Smooth muscle cell (in vitro differentiated cells): ENCODE measurements at regions not wholly inside any gene's neighbourhood (a gene's known extent, or its start where the extent isn't known, plus 50 kb on each side); places are given as distances from the start of the nearest gene placed in this dataset.
A peak's percentile ranks its signal among the peaks of the same experiment; 100 is the strongest.

Source experiments
- DNase-seq: peaks from one replicate; lab custom pipeline; 2025; ENCODE audit not compliant: unreplicated experiment; lab: John Stamatoyannopoulos, UW
- H2AFZ ChIP-seq: fragments of 200-600 bp; sonication (generic); 2 replicates; pipeline ENCODE4 v1.6.0; 2016; ENCODE audit warnings: antibody characterized with exemption, low read depth, mild to moderate bottlenecking
- H3F3A ChIP-seq: fragments of 200-600 bp; sonication (generic); 2 replicates; pipeline ENCODE4 v1.6.0; 2017; ENCODE audit warnings: antibody characterized with exemption, low read depth
- H3K27ac ChIP-seq: fragments of 200-600 bp; sonication (generic); 2 replicates; pipeline ENCODE4 v1.5.1; 2016; ENCODE audit warnings: low read depth, mild to moderate bottlenecking
- H3K27me3 ChIP-seq: fragments of 200-600 bp; sonication (generic); 2 replicates; pipeline ENCODE4 v1.6.1; 2016; ENCODE audit warnings: low read depth, mild to moderate bottlenecking
- H3K36me3 ChIP-seq: fragments of 200-600 bp; sonication (generic); 2 replicates; pipeline ENCODE4 v1.5.1; 2016; ENCODE audit warnings: low read depth
- H3K4me1 ChIP-seq: fragments of 200-600 bp; sonication (generic); 2 replicates; pipeline ENCODE4 v1.5.1; 2016; ENCODE audit warnings: low read depth
- H3K4me2 ChIP-seq: fragments of 200-600 bp; sonication (generic); 2 replicates; pipeline ENCODE4 v1.6.0; 2016; ENCODE audit warnings: mild to moderate bottlenecking
- H3K4me3 ChIP-seq: fragments of 200-600 bp; sonication (generic); 2 replicates; pipeline ENCODE4 v1.5.1; 2016; ENCODE audit warnings: mild to moderate bottlenecking
- H3K79me2 ChIP-seq: fragments of 200-600 bp; sonication (generic); 2 replicates; pipeline ENCODE4 v1.6.0; 2016; ENCODE audit warnings: low read depth, mild to moderate bottlenecking
- H3K9ac ChIP-seq: fragments of 200-600 bp; sonication (generic); 2 replicates; pipeline ENCODE4 v1.6.0; 2016; ENCODE audit warnings: low read depth
- H3K9me3 ChIP-seq: fragments of 200-600 bp; sonication (generic); replicated peaks from 2 replicates; pipeline ENCODE4 v1.5.1; 2016; ENCODE audit warnings: low read depth
- H4K20me1 ChIP-seq: fragments of 200-600 bp; sonication (generic); 2 replicates; pipeline ENCODE4 v1.6.0; 2016; ENCODE audit warnings: low read depth
- CTCF ChIP-seq: fragments of 200-600 bp; sonication (generic); IDR thresholded peaks from 2 replicates; pipeline ENCODE4 v1.5.1; 2017; ENCODE audit warnings: borderline replicate concordance, mild to moderate bottlenecking, antibody characterized with exemption; ENCODE audit not compliant: insufficient read depth, poor library complexity, severe bottlenecking
- WGBS: methylation state at CpG from one replicate; pipeline ENCODE4 v1.1.7; 2016; ENCODE audit warnings: low lambda C conversion rate; 5-methylcytosine and 5-hydroxymethylcytosine counted together

DNA sequence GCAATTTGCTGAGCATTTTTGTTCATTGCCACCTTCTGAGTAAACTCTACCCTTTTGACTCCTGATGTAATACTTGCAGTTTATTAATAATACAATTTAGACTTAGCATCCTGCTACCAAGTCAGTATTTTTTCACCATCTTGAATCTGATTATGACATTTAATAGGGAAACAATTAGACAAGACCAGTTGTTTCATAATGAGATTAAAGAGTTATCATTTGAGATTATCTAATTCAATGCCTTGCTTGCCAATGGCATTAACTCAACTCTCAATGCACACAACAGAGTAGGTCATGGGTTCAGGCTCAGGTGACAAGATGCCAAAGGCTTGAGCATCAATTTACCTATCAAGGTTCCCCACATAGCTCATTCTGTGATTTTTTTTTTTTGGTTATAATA is 488.4 kb downstream of the DISC1 start:
- no peak overlapping the region for H3K4me2 ChIP-seq
- no peak overlapping the region for H2AFZ ChIP-seq
- H3F3A ChIP-seq, result peaks cover 8% of the 10 kb centered on the region
- H3K79me2 ChIP-seq, result no peaks in the 10 kb centered on the region
- H3K9ac ChIP-seq, result no peak overlapping the region
- H3K27me3 ChIP-seq, result peaks cover 6% of the 10 kb centered on the region
- H3K4me1 ChIP-seq, result peaks cover 21% of the 10 kb centered on the region
- no peak overlapping the region for H3K4me3 ChIP-seq
- H3K9me3 ChIP-seq, result no peaks in the 10 kb centered on the region
- H3K27ac ChIP-seq, result no peak overlapping the region
- H3K36me3 ChIP-seq, result no peaks in the 10 kb centered on the region
- no peak for DNase-seq
- no peaks in the 10 kb centered on the region for H4K20me1 ChIP-seq
- no peak for TF ChIP-seq CTCF

GRCh38 chr1:232112076-232112475 is 485.5 kb downstream of the DISC1 start:
- no peaks in the 10 kb centered on the region for H3K36me3 ChIP-seq
- H3K9me3 ChIP-seq, result no peaks in the 10 kb centered on the region
- peaks cover 8% of the 10 kb centered on the region for H3F3A ChIP-seq
- H3K27me3 ChIP-seq, result no peaks in the 10 kb centered on the region
- H2AFZ ChIP-seq, result no peak overlapping the region
- H3K9ac ChIP-seq, result no peak overlapping the region
- no peak for DNase-seq
- TF ChIP-seq CTCF, result no peak
- peaks cover 37% of the 10 kb centered on the region for H3K4me1 ChIP-seq
- H3K4me3 ChIP-seq, result no peak overlapping the region
- H4K20me1 ChIP-seq, result no peaks in the 10 kb centered on the region
- peak overlapping the region; percentile 49 for H3K27ac ChIP-seq
- peak overlapping the region; percentile 30 for H3K4me2 ChIP-seq
- no peaks in the 10 kb centered on the region for H3K79me2 ChIP-seq

DNA sequence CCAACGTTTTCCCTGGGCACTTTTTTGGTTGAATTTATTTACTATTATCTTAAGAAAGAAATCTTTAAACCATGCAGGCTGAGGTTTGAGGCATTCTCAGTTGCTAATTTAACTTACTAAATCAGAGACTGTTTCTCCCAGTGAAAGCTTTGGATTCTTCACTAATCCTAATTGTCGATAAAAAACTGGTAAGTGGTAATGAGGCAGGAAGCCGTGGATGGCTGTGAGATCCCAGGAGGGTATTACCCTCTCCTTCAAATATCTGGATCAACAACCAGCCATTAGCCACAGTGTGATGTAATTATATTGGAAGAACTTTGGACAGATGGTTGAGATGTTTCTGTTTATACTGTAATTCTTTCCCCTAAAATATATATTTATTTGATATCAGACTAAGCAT is 485.0 kb downstream of the DISC1 start:
- Histone ChIP-seq H3K36me3 (no peaks in the 10 kb centered on the region), H3K9ac (no peak overlapping the region), H3K79me2 (no peaks in the 10 kb centered on the region), H3K9me3 (no peaks in the 10 kb centered on the region), H2AFZ (no peak overlapping the region), H3F3A (peaks cover 8% of the 10 kb centered on the region), H3K4me3 (no peak overlapping the region), H3K27me3 (no peaks in the 10 kb centered on the region), H3K4me2 (peak overlapping the region; percentile 30), H3K27ac (peak overlapping the region; percentile 49), H3K4me1 (peaks cover 37% of the 10 kb centered on the region), H4K20me1 (no peaks in the 10 kb centered on the region)
- WGBS, result 6% methylated on average over 3 of the region's 3 CpGs
- DNase-seq, result no peak
- no peak for TF ChIP-seq CTCF

DNA sequence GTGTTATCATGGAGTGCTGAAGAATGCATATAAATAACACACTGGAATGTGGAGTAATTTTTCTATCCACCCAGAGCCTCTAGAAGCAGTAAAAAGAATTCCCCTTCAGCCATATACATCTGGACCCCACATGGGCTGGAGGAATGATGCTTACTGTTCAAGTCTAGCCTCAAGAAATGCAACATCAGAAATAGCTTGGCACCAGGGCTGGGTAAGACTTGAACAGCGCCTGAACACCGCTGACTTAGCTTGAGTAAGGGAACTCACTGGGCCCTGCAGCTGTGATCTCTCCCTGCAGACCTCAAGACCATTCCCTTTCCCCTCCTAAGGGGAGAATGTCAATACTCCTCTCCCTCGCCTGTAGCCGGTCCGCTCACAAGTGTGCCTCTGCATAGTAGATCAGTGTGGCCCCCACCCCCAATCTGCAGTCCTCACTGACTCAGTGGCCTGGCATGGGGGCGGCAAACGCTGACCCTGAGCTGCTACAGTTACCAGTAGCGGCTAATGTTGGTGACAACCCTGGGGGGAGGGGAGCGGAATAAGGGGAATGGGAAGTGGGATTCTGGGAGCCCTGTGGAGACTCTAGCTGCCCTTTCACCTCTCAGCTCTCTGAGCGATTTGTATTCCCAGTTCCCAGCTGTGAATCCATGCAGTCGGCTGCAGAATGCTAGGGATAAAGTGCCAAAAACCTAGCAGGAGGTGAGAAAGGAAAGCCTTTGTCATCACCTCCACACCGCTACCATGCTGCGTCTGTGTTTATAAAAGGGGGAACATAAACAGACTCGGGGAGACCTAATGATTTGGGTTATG is 483.9 kb downstream of the DISC1 start:
- H3K9ac ChIP-seq, result peak overlapping the region; percentile 4
- 20% methylated on average over 14 of the region's 14 CpGs for WGBS
- no peak overlapping the region for H2AFZ ChIP-seq
- H3F3A ChIP-seq, result peaks cover 8% of the 10 kb centered on the region
- DNase-seq, result no peak
- H3K9me3 ChIP-seq, result no peaks in the 10 kb centered on the region
- H3K4me2 ChIP-seq, result peak overlapping the region; percentile 30
- peak overlapping the region; percentile 49 for H3K27ac ChIP-seq
- H4K20me1 ChIP-seq, result no peaks in the 10 kb centered on the region
- no peaks in the 10 kb centered on the region for H3K36me3 ChIP-seq
- peaks cover 37% of the 10 kb centered on the region for H3K4me1 ChIP-seq
- H3K27me3 ChIP-seq, result no peaks in the 10 kb centered on the region
- H3K79me2 ChIP-seq, result no peaks in the 10 kb centered on the region
- TF ChIP-seq CTCF, result no peak
- no peak overlapping the region for H3K4me3 ChIP-seq
